HG03432 (cell line): ENCODE measurements at regions not wholly inside any gene's neighbourhood (a gene's known extent, or its start where the extent isn't known, plus 50 kb on each side); places are given as distances from the start of the nearest gene placed in this dataset.

Experiments
- ATAC-seq: cut with Tn5 transposase; IDR thresholded peaks from one replicate; pipeline ENCODE4 v1.9.1; 2021; ENCODE audit warnings: mild to moderate bottlenecking, moderate library complexity; ENCODE audit not compliant: unreplicated experiment

DNA sequence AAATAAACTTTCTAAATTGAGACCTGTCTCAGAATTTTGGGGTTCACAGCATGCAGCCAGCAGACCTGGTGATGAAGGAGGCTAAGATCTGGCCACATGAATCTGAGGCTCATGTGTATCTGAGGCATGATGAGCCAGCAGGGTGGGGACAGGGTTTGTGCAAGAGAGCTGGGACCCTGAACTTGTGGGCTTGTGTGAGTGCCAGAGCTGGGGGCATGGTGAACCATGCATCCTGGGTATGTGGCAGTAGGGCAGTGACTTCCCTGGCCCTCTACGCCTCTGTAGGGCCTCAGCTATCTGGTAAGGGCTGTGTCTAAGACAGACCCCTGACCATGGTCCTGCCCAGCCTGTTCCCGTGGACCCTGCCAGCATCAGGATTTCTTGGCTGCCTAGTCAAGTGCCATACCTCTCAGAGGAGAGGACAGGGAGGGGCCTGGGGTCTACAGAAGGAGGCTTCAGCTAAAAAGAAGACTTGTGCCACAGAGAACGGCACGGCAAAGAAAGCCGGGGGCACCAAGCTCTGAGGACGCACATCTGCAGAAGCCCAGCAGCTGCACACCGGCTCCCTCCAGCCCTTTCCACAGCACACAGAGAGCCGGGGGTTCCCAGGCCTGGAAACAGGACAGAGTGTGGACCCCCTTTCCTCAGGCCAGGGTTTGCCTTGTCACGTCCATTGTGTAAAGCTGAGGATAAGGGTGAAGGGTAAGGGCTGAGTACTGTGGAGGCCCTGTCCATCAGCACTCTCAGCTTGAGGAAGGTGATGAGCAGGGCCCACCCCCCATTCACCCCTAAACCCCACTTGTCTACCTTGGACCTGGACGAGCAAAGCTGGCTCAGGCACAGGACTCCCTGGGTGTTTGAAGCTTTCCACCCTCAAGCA lies 130.1 kb downstream of the MRPL36 start:
- ATAC-seq: no peak

DNA sequence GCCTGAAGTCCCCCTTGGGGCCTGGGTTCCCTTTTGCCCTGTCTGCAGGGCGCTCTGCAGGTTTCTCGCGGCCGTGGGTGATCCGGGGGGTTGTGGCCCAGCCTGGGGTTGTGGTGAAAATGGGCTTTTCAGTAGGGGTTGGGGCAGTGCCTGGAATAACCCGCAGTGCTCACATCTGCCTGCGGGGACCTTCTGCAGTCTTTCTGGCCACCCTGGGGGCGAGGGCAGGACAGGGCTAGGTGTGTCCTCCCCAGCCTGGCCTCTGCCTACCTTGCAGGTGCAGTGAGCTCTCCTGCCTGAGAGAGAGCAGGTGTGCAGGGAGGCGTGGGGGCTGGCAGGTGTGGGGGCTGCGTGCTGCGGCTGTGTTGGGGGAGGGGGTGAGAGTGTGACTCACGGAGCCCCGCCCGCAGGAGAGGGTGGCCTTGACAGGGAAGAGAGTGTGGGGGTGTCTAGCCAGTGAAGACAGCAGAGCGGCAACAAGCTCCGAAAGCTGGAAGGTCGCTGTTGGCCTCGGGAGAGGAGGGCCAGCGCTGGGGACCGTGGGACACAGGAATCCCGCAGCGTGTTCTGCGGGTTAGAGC lies 131.4 kb downstream of the MRPL36 start:
- no peak for ATAC-seq

DNA sequence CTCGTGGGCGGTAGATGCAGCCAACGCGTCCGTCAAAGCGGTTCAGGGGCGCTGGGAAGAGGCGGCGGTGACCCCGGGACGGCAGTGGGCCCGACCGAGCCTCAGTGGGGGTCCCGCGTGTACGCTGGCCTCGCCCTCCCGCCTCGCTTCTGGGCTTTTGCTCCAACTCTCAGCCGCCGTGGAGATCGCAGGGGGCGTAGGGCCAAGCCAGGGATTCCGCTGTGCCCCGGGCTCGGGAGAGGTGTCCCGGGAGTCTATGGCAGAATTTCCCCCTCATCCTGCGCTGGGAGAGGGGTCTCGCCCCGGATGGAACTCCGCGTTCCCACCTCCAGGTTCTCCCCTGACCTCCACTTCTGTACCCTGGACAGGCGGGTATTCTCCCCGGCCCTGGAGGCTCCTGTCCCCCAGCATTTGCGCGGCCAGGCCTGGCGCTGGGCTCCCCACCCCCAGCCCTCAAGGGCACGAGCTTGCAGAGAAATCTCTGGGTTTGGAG lies 131.9 kb downstream of the MRPL36 start:
- no peak for ATAC-seq

DNA sequence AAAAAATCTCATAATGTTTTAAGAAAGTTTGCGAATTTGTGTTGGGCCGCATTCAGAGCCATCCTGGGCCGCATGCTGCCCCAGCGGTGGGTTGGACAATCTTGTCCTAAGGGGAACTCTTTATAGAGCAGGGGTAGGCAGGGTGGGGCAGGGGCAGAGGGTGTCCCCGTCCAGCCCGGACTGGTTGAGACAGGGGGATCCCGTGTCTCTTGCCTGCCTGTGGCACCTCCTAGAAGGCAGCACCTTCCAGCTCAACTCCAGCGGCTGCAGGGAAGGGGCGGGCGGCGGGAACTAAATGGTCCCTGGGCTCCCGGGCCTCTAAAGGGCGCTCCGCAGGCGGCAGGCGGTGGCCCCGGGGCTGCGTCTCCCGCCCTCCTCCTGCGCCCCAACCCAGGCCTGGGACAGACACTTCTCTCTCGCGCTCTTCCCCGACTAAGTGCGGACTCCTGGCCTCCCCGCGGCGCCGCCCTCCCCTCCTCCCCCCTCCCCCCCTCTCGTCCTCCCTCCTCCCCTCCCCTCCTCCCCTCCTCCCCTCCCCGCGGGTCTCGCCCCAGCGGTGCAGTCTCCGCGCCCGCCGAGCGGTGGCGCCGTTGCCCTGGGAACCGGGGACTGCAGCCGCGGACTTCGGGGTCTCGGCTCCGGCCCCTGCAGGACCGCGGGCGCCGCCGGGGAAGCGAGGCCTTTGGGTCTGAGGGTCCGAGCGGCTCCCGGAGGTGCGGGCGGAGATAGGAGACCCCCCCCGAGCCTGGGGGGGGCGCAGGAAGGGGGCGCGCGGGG lies 132.6 kb downstream of the MRPL36 start:
- ATAC-seq: no peak

DNA sequence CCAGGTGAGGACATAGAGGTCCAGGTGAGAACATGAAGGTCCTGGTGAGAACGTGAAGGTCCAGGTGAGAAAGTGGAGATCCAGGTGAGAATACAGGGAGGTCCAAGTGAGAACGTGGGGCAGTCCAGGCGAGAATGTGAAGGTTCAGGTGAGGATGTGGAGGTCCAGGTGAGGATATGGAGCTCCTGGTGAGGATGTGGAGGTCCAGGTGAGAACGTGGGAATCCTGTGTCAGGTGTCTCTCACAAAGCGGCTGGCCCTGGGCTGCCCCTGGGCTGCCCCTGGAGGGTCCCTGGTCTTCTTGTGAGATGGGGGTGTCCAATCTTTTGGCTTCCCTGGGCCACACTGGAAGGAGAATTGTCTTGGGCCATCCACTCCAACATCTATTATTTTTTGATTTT lies 133.4 kb downstream of the MRPL36 start:
- ATAC-seq: no peak

DNA sequence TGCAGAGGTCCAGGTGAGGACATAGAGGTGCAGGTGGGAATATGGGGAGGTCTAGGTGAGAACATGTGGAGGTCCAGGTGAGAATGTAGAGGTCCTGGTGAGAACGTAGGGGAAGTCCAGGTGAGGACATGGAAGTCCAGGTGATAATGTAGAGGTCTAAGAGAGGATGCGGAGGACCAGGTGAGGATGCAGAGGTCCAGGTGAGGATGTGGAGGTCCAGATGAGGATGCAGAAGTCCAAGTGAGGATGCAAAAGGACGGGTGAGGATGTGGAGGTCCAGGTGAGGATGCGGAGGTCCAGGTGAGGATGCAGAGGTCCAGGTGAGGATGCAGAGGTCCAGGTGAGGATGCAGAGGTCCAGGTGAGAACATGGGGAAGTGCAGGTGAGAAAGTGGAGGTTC lies 133.8 kb downstream of the MRPL36 start:
- ATAC-seq: no peak

DNA sequence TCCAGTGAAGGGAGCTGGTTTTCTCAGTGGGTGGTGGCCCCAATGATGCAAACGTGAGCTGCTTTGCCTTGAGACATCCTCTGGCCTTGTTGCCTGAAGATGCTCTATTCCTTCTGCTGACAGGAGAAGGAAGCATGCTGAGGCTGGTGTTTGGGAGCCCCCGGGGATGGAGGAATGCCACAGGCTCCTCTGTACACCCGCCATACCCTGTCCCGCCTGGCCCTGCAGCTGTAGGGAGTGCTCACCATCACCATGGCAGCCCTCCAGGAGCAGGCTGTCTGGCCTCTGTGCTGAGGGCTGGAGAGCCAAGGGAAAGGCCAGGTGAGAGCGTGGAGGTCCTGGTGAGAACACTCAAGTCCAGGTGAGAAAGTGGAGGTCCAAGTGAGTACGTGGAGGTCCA lies 134.4 kb downstream of the MRPL36 start:
- no peak for ATAC-seq

DNA sequence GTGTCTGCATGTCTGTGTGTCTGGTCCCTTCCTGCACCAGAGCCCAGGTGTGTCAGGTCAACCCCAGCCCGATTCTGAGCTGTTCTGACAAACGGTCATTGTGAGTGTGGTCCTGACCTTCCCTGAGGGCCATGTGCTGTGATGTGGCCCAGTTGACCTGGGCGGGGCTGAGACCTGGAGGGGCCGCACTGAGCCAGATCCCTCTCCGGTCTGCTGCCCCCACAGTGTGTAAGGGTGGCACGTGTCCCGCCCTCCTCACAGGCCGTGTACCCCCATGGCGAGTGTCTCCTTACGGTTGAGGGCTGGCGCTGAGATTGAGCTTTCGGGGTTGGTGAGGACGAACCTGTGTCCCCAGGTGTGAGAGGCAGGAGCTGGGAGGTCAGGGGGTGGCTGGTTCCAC lies 136.5 kb downstream of the MRPL36 start:
- no peak for ATAC-seq

DNA sequence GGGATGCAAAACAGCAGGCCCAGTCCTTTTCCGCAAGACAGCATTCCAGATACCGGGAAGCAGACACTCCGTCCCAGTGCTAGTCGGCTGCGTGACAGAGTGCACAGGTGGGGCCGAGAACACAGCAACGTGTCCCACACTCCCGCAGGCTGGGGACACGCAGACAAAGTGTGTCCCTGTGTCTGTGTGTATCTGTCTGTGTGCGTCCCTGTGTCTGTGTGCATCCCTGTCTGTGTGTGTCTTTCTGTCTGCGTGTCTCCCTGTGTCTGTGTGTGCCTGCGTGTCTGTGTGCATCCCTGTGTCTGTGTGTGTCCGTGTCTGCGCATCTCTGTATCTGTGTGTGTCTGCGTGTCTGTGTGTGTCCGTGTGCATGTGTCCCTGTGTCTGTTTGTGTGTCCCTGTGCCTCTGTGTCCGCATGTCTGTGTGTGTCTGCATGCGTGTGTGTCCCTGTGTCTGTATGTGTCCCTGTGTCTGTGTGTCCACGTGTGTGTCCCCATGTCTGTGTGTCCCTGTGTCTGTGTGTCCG lies 137.0 kb downstream of the MRPL36 start:
- no peak for ATAC-seq

DNA sequence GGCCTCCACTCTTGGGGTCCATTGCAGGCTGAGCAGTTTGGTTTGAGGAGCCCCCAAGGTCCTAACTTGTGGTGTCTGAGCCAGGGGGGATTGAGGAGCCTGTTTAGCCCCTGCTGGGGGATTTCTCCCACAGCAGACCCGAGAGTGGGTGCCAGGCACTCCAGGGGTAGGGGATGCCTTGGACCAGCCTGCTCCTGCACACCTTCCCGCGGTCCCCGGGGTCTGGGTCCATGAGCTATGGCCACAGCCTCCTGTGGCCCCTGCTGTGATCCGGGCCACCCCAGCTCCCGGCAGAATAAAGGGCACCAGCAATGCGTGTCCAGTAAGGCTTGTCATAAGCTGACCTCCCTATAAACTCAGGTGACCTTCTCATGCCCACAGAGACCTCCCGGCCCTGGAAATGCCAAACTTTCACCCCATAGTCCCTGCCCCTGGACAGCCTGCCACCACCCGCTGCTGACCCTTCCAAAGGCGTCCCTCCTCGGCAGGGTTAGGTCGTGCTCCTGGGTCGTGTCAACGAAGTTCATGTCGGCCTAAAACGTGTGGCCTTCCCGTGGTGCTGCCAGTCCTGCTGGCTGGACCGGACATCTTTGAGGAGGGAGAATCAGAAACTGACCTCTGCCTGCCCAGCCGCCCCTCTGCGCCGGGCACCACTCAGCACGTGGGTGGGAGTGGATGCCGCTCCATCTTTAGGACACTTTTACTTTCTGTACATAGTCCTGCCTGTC lies 137.6 kb downstream of the MRPL36 start:
- no peak for ATAC-seq

DNA sequence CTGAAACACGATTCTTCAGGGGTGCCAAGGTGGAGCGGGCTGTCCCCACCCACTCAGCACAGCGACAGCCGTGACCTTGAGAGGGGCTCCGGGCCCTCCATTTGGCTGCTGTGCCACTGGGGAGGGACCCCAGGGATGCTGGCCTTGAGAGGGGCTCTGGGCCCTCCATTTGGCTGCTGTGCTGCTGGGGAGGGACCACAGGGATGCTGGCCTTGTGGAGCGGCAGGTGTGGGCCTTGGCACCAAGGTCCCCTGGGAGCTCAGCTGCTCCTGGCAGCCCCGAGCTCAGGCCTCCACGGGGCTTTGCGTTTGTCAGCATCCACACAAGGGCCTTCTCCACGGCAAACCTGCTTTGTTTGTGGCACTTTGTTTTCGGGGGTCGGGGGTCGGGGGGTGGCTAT lies 137.6 kb upstream of the LPCAT1 start:
- no peak for ATAC-seq

DNA sequence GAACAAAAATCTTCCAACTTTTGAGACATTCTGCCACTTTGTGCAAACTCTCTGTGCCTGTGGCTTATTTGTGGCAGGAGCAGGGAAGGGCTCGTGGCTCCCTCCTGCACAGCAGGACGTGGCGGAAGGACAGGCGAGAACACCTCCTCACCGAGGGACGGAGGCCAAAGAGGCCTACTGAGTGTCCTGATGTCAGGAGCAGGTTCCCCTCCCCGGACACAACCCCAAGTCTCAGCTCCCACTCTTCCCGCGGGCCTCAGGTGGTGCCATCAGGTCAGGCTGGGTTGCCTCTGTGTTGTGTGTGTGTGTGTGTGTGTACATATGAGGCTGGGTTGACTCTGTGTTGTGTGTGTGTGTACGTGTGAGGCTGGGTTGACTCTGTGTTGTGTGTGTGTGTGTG lies 136.8 kb upstream of the LPCAT1 start:
- ATAC-seq: no peak

DNA sequence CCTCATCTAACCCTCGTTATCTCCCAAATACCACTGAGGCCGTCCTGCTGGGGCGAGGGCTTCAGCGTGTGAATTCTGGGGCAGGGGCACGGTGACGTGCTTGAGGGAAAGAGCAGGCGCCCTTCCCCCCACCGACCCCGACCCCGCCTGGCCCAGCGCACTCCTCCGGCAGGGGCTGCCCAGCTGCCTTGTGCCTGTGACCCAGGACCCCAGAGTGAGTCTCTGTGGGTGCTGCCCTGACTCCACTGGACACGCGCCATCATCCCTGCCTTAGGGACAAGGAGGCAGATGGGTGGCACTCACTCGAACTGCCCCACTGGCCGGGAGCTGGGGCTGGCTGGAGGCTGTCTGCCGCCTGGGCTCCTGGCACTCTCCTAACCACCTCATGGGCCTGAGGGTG lies 136.2 kb upstream of the LPCAT1 start:
- ATAC-seq: no peak

DNA sequence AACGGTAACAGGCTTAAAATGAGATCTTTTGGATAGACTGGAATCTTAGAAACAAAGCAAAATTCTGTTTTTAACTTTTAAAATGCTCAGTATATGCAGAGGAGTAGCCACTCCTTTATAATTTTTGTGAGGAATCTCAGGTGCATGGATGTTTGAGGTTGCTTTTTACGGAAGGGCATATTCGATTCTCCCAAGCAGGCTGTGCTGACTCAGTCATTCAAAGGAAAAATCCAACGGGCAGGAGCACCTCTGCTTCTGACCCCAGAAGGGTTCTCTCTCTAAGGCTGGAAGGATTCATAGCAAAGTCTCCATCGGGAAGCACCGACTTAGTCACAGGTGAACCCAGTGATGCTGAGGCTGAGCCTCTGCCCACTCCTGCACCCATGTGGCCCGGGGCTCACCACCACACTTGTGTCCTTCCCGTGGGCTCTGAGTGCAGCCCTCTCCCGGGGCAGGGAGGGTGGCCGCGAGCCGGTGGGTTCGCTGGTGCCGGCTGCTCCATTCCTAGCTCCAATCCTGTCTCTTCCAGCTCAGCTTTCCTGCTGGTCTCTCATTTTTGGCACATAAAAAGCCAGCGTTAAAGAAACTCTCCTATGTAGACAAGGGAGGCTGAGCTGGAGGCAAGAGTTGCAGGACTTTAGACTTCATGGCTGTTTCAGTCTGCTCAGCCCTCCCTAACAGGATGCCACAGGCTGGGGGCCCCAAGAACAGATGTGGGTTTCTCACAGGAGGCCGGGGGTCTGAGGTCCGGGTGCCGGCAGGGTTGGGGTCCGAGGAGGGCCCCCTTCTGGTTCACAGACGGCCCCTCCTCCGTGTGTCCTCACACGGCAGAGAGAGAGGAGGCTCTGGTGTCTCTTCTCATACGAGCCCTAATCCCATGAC lies 135.6 kb upstream of the LPCAT1 start:
- ATAC-seq: no peak

DNA sequence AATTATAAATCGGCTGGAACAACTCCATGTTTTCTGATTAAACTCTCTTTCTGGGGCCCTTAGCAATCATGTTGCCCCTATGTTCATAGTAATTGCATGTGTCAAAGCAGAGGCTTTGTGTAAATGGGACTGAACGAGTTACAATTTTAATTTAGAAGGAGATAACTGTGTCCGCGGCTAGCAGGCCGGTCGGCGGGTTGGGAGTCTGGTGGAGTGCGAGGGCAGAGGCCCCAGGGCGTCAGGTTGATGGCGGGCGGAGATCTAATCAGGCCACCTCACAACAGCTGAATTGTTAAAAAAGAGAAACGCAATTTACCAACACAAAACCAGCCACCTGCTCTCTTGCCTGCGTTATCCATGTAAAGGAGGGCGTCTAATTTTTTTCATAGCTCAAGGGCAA lies 134.9 kb upstream of the LPCAT1 start:
- no peak for ATAC-seq

DNA sequence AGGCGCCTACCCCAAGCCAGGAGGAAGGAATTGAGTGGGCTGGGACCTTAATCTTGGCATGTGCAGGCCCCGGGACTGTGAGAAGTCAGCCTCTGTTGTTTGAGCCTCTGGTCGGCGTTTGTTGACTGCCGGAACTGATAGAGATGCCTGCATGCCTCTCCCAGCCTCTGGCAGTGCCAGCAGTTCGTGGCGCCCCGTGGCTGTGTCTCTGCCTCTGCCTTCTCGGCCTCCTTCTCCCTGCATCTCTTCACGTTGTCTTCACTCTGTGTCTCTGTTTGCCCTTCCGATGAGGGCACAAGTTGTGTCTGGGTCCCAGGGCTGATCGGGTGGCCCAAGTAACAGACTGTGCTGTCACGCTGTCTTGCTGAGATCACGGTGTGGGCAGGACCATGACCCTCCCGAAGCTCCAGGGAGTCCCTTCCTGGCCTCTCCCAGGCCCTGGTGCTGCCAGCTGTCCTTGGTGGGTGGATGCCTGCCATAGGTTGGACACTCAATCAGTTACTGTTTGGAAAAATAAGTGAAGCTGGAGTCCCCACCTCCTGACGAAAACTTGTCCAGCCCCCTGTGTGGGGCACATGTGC lies 133.5 kb upstream of the LPCAT1 start:
- ATAC-seq: no peak

DNA sequence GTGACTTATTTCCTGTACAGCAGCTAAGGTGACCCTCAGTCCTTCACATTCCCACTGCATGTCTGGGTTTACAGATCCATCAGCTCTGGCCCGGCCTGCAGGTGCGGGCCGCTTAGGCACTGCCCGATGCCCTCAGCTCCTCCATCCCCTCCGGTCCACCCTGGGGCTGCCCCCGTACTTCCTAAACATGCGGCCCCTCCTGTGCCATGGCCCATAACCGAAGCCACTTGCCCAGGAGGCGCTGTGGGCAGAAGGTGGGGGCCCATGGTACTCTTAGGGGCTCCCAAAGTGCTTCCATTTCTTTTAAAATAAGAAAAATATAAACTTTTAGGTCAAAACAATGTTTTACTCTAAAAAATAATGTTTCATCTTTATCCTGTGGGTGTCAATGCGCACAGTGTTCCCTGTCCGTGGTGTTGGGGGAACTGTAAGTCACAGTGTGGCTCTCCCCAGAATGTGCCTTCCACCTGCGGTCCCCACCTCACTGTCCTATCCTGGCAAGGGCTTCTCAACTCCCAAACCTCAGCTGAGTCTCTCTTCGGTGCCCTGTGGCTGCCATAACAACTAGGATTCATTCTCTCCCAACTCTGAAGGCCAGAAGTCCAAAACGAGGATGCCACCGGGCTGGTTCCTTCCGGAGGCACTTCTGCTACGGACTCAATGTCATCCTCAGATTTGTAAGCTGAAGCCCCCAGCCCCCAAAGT lies 132.7 kb upstream of the LPCAT1 start:
- no peak for ATAC-seq

DNA sequence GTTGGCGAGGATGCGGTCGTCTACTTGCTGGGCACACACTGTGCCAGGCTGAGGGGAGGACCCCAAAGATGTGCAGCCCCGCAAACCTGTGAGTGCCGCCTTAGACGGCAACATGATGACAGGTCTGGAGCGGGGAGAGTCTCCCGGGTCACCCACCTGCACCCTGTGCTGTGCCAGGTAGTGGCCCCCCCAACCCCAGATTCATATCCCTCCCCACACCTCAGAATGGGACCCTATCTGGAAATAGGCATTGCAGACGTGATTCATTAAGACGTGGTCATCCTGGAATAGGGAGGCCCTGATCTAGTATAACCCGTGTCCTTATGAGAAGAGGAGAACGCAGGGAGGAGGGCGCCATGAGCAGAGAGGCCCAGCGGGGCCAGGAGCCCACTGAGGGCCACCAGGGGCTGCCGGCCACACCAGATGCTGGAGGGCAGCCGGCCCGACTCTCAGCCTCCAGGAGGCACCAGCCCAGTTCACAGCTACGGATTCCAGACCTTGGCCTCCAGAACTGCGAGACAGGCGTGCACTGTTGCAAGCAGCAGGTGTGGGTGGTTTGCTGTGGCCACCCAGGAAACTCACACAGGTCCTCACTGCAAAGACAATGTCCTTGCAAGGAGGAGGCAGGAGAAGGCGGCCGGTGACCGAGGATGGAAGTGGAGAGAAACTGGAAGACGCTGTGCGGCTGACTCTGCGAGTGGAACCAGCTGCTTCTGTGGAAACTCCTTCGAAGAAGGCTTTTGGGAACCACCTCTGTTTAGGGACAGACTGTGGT lies 131.9 kb upstream of the LPCAT1 start:
- no peak for ATAC-seq
